B cell (primary cell): ENCODE measurements at regions not wholly inside any gene's neighbourhood (a gene's known extent, or its start where the extent isn't known, plus 50 kb on each side); places are given as distances from the start of the nearest gene placed in this dataset.

Experiments used
- ATAC-seq: fragments of 200-7000 bp; cut with Tn5 transposase; one replicate; pipeline ENCODE4 v1.10.0; 2021; ENCODE audit warnings: low read depth, mild to moderate bottlenecking, moderate number of reproducible peaks, moderate library complexity
- CTCF ChIA-PET: fragments of 350-600 bp; sonication (Branson Sonifier 250); formaldehyde crosslinking; loops from one replicate; lab custom pipeline; 2021; ENCODE audit warnings: antibody characterized with exemption, inconsistent platforms; lab: Charles Lee
- POLR2A ChIA-PET: fragments of 350-600 bp; sonication (Branson Sonifier 250); formaldehyde crosslinking; loops from one replicate; lab custom pipeline; 2021; ENCODE audit warnings: antibody characterized with exemption; lab: Charles Lee
- DNase-seq: peaks from one replicate; pipeline ENCODE4 v3.0.0; 2013
- H2AFZ ChIP-seq: 2 replicates; pipeline ENCODE4 v1.6.1; 2012; ENCODE audit warnings: mild to moderate bottlenecking, low read depth, low read length; ENCODE audit not compliant: insufficient read depth, poor library complexity, severe bottlenecking
- H3K27ac ChIP-seq, 2 donors: 1 replicate in 1 of 2; 2 replicates in 1 of 2; pipeline ENCODE4 v1.5.1; 2012 to 2013; ENCODE audit warnings: low read length in 2 of 2, mild to moderate bottlenecking in 2 of 2, moderate library complexity in 1 of 2
- H3K27me3 ChIP-seq, 4 experiments: fragments of 200-600 bp in 1 of 4; sonication (generic) in 1 of 4; replicated peaks in 1 of 4; 1 replicate in 2 of 4; 2 replicates in 2 of 4; pipeline versions ENCODE4 v1.6.1 to v1.7.0; 2013 to 2016; ENCODE audit warnings: low read length in 3 of 4, mild to moderate bottlenecking in 2 of 4, mixed read lengths in 1 of 4, moderate library complexity in 1 of 4; ENCODE audit not compliant: insufficient read depth in 4 of 4, control insufficient read depth in 3 of 4; ENCODE audit errors: control extremely low read depth in 1 of 4
- H3K36me3 ChIP-seq, 2 experiments: replicated peaks in 1 of 2; 1 replicate in 1 of 2; 2 replicates in 1 of 2; pipeline versions ENCODE4 v1.6.1 to v1.7.1; 2013; ENCODE audit warnings: low read length in 1 of 2; ENCODE audit not compliant: insufficient read depth in 2 of 2, control insufficient read depth in 1 of 2; ENCODE audit errors: control extremely low read depth in 1 of 2, extremely low read depth in 1 of 2
- H3K4me1 ChIP-seq, 2 donors: fragments of 200-600 bp in 1 of 2; sonication (generic) in 1 of 2; 1 replicate in 1 of 2; 2 replicates in 1 of 2; pipeline versions ENCODE4 v1.5.1 to v1.6.1; 2013 to 2017; ENCODE audit warnings: low read length in 2 of 2; ENCODE audit not compliant: control insufficient read depth in 2 of 2, insufficient read depth in 2 of 2
- H3K4me2 ChIP-seq: replicated peaks from 2 replicates; pipeline ENCODE3; 2012; ENCODE audit warnings: mild to moderate bottlenecking, low read depth, low read length; ENCODE audit not compliant: poor library complexity, severe bottlenecking
- H3K4me3 ChIP-seq, 5 experiments: fragments of 200-600 bp in 1 of 5; sonication (generic) in 1 of 5; 1 replicate in 3 of 5; 2 replicates in 2 of 5; pipeline versions ENCODE4 v1.5.1 to v1.7.0; 2011 to 2016; ENCODE audit warnings: low read length in 4 of 5, mild to moderate bottlenecking in 4 of 5, low read depth in 2 of 5, control low read depth in 1 of 5, moderate library complexity in 1 of 5; ENCODE audit not compliant: insufficient read depth in 1 of 5; ENCODE audit errors: control extremely low read depth in 1 of 5, extremely low read depth in 1 of 5
- H3K79me2 ChIP-seq: fragments of 200-600 bp; sonication (generic); one replicate; pipeline ENCODE4 v1.6.0; 2016; ENCODE audit warnings: low read length; ENCODE audit not compliant: control insufficient read depth, insufficient read depth
- H3K9ac ChIP-seq: fragments of 200-600 bp; sonication (generic); 2 replicates; pipeline ENCODE4 v1.6.1; 2017; ENCODE audit warnings: mild to moderate bottlenecking, low read length, moderate library complexity
- H3K9me3 ChIP-seq, 3 donors: one replicate each; pipeline versions ENCODE4 v1.6.1 to v1.7.1; 2013; ENCODE audit warnings: low read length in 2 of 3; ENCODE audit not compliant: control insufficient read depth in 2 of 3, insufficient read depth in 1 of 3; ENCODE audit errors: control extremely low read depth in 1 of 3
- H4K20me1 ChIP-seq: 2 replicates; pipeline ENCODE4 v1.6.0; 2012; ENCODE audit warnings: mild to moderate bottlenecking, low read length; ENCODE audit not compliant: insufficient read depth, control insufficient read depth, poor library complexity, severe bottlenecking
- H3K27ac Mint-ChIP-seq: one replicate; pipeline ENCODE4 v1.8.0; 2021; ENCODE audit warnings: mixed read lengths
- H3K27me3 Mint-ChIP-seq: one replicate; pipeline ENCODE4 v1.8.0; 2021; ENCODE audit warnings: mixed read lengths
- H3K4me1 Mint-ChIP-seq: one replicate; pipeline ENCODE4 v1.8.0; 2021; ENCODE audit warnings: mixed read lengths
- H3K4me3 Mint-ChIP-seq: one replicate; pipeline ENCODE4 v1.8.0; 2021; ENCODE audit warnings: mixed read lengths
- H3K9me3 Mint-ChIP-seq: one replicate; pipeline ENCODE4 v1.8.0; 2022; ENCODE audit warnings: mixed read lengths; ENCODE audit not compliant: insufficient read depth
- CTCF ChIP-seq: fragments of 200-600 bp; IDR thresholded peaks from one replicate; pipeline ENCODE4 v1.8.0; 2022; ENCODE audit warnings: antibody characterized with exemption, mild to moderate bottlenecking
- EZH2 ChIP-seq: IDR thresholded peaks from 2 replicates; pipeline ENCODE4 v1.6.1; 2012; ENCODE audit warnings: borderline replicate concordance, low read depth, mild to moderate bottlenecking, moderate library complexity, low read length; ENCODE audit not compliant: insufficient read depth, poor library complexity, severe bottlenecking
- WGBS: methylation state at CpG from one replicate; pipeline ENCODE4 v1.1.5; 2013; ENCODE audit warnings: missing lambda C conversion rate; ENCODE audit not compliant: insufficient coverage; 5-methylcytosine and 5-hydroxymethylcytosine counted together
- intact Hi-C: fragments of 100-400 bp; cut with micrococcal nuclease; formaldehyde crosslinking; loops from one replicate; pipeline ENCODE4 v1.10.0; 2022

GRCh38 chr5:116731432-116731831 lies 156.8 kb upstream of the SEMA6A start:
- POLR2A ChIA-PET: no interaction called here
- Mint-ChIP-seq H3K9me3 (no peaks in the 10 kb centered on the region), H3K4me1 (no peaks in the 10 kb centered on the region), H3K27me3 (peaks cover 3% of the 10 kb centered on the region), H3K27ac (no peak overlapping the region), H3K4me3 (no peak overlapping the region)
- Histone ChIP-seq H3K27me3 (no peaks in the 10 kb centered on the region), H3K36me3 (no peaks in the 10 kb centered on the region), H3K9ac (no peak overlapping the region), H4K20me1 (no peaks in the 10 kb centered on the region), H3K79me2 (no peaks in the 10 kb centered on the region), H3K4me3 (no peak overlapping the region), H2AFZ (no peak overlapping the region), H3K9me3 (no peaks in the 10 kb centered on the region), H3K27ac (no peak overlapping the region), H3K4me1 (no peaks in the 10 kb centered on the region), H3K4me2 (no peak overlapping the region)
- DNase-seq: no peak
- ATAC-seq: no peak
- intact Hi-C loops: no loop called here
- CTCF ChIA-PET: no interaction called here
- 100% methylated on average over 2 of the region's 2 CpGs for WGBS
- TF ChIP-seq CTCF: no peak
- no peak for TF ChIP-seq EZH2

GRCh38 chr5:116730706-116731105 lies 156.1 kb upstream of the SEMA6A start:
- H3K79me2 ChIP-seq: no peaks in the 10 kb centered on the region
- no peak overlapping the region for H3K4me2 ChIP-seq
- H4K20me1 ChIP-seq: no peaks in the 10 kb centered on the region
- H3K9ac ChIP-seq: no peak overlapping the region
- no peak for ATAC-seq
- DNase-seq: no peak
- no peak overlapping the region for H3K27ac ChIP-seq
- CTCF ChIA-PET: no interaction called here
- H3K9me3 ChIP-seq: no peaks in the 10 kb centered on the region
- no peaks in the 10 kb centered on the region for H3K9me3 Mint-ChIP-seq
- no peaks in the 10 kb centered on the region for H3K27me3 ChIP-seq
- H3K4me1 ChIP-seq: no peaks in the 10 kb centered on the region
- H3K36me3 ChIP-seq: no peaks in the 10 kb centered on the region
- H3K4me3 Mint-ChIP-seq: no peak overlapping the region
- H3K27ac Mint-ChIP-seq: no peak overlapping the region
- POLR2A ChIA-PET: no interaction called here
- H2AFZ ChIP-seq: no peak overlapping the region
- H3K4me1 Mint-ChIP-seq: no peaks in the 10 kb centered on the region
- 96% methylated on average over 4 of the region's 5 CpGs for WGBS
- intact Hi-C loops: no loop called here
- no peak overlapping the region for H3K4me3 ChIP-seq
- H3K27me3 Mint-ChIP-seq: peaks cover 3% of the 10 kb centered on the region
- TF ChIP-seq EZH2 (no peak), CTCF (no peak)
